NCI-H748 (cell line): ENCODE measurements at regions not wholly inside any gene's neighbourhood (a gene's known extent, or its start where the extent isn't known, plus 50 kb on each side); places are given as distances from the start of the nearest gene placed in this dataset.
"Not testable (repeated sequence)": the region's sequence is repeated elsewhere in the genome, so short reads cannot be mapped to it uniquely, and the experiment has no call there.

Source experiments
- DNase-seq: peaks from one replicate; lab custom pipeline; 2025; ENCODE audit not compliant: unreplicated experiment; lab: John Stamatoyannopoulos, UW

- DNase-seq: peak; percentile 73
These were observed 766.4 kb upstream of the LUZP2 start for GRCh38 chr11:23730307-23730998.

DNA sequence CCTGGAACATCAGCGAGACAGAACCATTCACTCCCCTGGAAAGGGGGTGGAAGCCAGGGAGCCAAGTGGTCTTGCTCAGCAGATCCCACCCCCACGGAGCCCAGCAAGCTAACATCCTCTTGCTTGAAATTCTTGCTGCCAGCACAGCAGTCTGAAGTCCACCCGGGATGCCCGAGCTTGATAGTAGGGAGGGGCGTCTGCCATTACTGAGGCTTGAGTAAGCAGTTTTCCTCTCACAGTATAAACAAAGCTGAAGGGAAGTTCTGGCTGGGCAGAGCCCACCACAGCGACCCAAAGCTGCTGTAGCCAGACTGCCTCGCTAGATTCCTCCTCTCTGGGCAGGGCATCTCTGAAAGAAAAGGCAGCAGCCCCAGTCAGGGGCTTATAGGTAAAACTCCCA lies 764.8 kb upstream of the LUZP2 start:
- no peak for DNase-seq

GRCh38 chr11:23746896-23747295 lies 750.0 kb upstream of the LUZP2 start:
- DNase-seq: no peak

- DNase-seq: no peak
These were observed 747.0 kb upstream of the LUZP2 start for GRCh38 chr11:23749762-23750430.

- DNase-seq: no peak
These were observed 745.6 kb upstream of the LUZP2 start for GRCh38 chr11:23751280-23751679.

GRCh38 chr11:23755076-23755475 lies 741.8 kb upstream of the LUZP2 start:
- no peak for DNase-seq

- no peak for DNase-seq
These were observed 741.1 kb upstream of the LUZP2 start for GRCh38 chr11:23755769-23756168.

- DNase-seq: no peak
These were observed 737.4 kb upstream of the LUZP2 start for GRCh38 chr11:23759489-23759888.

- DNase-seq: no peak
These were observed 732.6 kb upstream of the LUZP2 start for GRCh38 chr11:23764286-23764685.

- DNase-seq: no peak
These were observed 731.1 kb upstream of the LUZP2 start for GRCh38 chr11:23765682-23766252.

DNA sequence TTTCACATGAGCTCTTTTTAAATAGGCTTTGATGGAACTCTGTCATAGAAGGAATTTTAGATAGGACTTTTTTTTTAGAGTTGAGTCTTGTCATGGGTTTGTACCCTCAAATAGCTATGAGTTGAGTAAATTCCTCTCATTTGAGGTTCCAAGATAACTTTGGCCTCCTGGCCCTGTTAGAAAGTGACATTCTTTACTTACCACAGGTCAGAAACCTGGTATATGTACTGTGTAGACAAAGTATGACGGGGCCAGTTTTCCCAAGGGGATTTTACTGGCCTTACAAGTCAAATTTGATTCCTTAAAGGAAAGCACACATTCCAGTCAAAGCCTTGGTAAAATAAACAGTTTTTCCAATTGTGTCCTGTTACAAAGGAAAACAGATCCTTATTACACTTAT lies 729.3 kb upstream of the LUZP2 start:
- DNase-seq: no peak

DNA sequence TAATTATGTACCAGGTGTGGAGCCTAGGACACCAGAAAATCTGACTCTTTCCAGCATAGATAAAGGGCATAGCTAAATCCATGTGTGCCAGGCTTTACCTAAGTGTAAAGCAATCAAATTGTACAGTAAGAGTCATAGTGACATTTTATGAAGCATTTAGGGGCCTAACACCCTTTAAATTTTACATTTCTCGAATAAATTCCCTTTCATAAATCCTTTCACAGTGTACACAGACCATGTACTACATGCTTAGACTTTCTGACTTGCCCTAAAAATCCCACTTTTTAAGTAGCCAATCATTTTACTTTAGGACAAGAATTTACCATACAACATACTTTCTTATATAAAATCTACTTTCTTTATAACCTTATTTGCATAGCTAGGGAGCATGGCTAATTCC lies 727.6 kb upstream of the LUZP2 start:
- DNase-seq: no peak

DNA sequence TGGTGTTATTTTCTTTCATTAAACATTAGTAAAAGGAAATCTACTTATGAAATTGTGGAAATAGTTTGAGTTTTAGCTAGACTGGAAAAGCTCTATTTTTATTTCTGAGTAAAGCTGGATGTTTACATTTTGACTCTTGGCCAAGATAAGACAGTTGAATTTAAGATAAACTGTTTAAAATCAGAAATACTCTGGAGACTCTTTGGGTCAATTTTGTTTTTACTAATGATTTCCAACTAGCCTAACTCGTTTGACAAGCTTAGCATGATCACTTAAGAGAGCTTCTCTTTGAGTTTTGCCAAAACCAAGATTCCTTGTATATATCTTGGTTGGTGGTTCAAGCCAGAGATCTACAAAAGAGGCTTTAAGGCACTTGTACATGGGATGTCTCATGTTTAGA lies 724.8 kb upstream of the LUZP2 start:
- DNase-seq: no peak

GRCh38 chr11:23778971-23779370 lies 717.9 kb upstream of the LUZP2 start:
- no peak for DNase-seq

DNA sequence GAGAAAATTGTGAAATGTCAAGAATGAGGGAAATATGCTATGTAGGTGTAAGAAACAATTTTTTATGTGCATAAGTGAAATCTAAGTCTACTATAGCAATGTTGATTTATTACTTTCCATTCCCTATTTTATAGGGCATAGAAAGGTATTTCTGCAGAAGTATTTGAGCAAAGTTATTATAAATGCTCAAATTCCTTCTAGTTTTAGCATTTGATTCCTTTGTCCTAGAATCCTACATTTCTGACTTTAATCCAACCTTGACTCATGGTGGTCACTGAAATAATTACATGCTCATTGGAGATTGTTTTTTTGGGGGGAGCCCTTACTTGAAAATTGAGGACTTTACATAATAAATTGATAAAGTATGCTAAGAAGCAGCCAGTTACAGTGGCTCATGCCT lies 716.6 kb upstream of the LUZP2 start:
- DNase-seq: no peak

DNA sequence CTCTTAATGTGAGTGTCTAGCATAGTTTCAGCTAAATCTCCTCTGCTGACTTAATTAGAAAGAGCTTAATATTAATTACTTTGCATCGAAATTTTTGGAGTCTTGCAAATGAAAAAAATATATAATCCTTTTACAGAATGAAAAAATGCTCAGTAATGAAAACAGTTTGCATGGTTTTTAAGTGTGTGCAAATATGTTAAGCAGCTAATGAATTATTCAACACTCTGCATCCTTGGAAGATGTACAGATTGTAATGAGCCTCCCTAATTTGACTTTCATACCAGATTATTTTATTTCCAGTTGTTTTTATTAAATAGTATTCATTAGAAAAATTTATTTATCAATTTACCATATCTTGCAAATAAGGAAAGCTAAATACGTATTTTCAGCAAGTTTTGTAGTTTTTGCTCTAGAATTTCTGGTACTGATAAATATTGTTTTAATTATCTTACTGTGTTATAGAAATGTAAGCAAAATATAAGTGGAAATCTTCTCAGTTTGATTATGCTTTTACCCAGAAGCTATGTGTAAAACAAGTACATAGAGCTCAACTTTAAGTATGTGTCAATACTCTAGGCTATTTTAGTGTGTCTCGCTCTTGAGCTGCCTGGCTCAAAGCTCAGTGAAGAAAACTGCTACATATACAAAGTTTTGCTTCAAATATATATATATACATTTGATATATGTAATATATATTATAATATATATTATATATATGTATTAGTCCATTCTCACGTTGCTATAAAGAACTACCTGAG lies 714.9 kb upstream of the LUZP2 start:
- DNase-seq: no peak

DNA sequence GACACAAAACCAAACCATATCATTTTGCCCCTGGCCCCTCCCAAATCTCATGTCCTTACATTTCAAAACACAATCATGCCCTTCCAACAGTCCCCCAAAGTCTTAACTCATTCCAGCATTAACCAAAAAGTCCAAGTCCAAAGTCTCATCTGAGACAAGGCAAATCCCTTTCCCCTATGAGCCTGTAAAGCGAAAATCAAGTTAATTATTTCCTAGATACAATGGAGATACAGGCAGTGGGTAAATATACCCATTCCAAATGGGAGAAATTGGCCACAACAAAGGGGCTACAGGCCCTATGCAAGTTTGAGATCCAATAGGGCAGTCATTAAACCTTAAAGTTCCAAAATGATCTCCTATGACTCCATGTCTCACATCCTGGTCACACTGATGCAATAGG lies 709.9 kb upstream of the LUZP2 start:
- DNase-seq: not testable (repeated sequence)

GRCh38 chr11:23789200-23789853 lies 707.5 kb upstream of the LUZP2 start:
- no peak for DNase-seq

DNA sequence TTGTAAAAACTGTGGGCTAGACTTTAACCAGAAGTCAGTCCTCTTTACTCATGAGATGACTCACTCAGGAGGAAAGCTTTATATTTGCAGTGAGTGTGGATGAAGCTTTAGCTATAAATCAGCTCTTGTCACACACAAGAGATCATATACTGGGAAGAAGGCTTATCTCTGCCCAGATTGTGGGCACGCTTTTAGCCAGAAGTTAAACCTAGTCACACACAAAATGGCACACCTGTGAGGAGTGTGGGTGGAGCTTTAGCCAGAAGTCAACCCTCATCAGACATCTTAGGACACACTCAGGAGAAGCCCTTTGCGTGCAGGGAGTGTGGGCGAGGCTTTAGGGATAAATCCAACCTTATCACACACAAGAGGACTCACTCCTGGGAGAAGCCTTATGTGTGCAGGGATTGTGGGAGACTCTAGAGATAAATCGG lies 706.9 kb upstream of the LUZP2 start:
- no peak for DNase-seq

DNA sequence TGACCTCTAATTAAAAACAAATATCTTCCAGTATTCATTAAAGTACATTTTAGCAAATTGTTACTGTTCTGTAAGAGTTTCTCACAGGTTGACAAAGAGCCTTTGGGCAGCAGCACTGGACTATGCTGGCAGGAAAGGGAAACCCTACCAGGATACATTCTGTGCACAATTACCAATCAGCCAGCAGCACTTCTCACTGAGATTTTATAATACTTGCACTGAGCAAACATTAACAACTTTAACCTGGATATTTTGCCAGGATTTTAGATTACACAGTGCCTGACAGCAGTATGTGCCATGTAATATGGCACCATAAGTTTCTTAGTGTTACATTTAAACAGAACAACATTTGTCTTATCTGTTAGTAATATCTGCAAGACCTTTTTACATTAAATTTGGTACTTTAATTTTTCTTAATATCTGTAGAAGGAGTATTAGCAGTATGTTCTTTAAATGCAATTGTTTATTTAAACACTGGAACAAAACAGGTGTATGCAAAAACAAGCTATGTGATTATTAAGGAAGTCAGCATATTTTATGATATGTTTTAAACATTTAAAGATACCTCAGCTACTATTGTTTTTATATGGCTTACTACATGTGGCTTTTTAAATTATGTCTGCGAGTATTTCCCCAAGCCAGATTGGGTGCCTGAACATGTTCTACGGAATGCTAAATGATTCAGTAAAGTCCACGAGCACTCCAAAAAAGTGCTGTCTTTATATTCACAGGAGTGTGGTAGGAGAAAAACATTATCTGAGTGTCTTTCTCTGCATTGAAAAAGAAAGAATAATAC lies 699.0 kb upstream of the LUZP2 start:
- DNase-seq: no peak
